K562 (cell line): ENCODE measurements at regions not wholly inside any gene's neighbourhood (a gene's known extent, or its start where the extent isn't known, plus 50 kb on each side); places are given as distances from the start of the nearest gene placed in this dataset.

ENCODE experiments used
- ATAC-seq: fragments of 200-7000 bp; cut with Tn5 transposase; 3 replicates; pipeline ENCODE4 v1.9.1; 2020; ENCODE audit warnings: moderate library complexity
- BruUV-seq: library from RNA; stranded (reverse); fragments of 400-500 nt; replicated peaks from 2 replicates; lab custom pipeline; 2021; lab: Mats Ljungman, UMichigan
- CTCF ChIA-PET: fragments of 300-600 bp; formaldehyde crosslinking; extraction: SDS; loops from one replicate; lab custom pipeline; 2021; ENCODE audit warnings: low intra/inter-chr PET ratio; lab: Yijun Ruan, JAX
- POLR2A ChIA-PET: fragments of 300-600, 350-650 bp; sonication (Branson Sonifier 250); formaldehyde crosslinking; extraction: SDS; loops from one replicate; lab custom pipeline; 2021; ENCODE audit warnings: antibody characterized with exemption, inconsistent platforms; lab: Yijun Ruan, JAX
- DNase-seq, 4 experiments: peaks; one replicate each; pipeline versions ENCODE4 v3.0.0 to v3.0.0-alpha.2; 2011 to 2018; ENCODE audit warnings: low spot score in 3 of 4, mixed read lengths in 3 of 4; ENCODE audit errors: extremely low read depth in 1 of 4
- FAIRE-seq: peaks from 2 replicates; lab custom pipeline; 2011; peaks lifted over from hg19 to GRCh38; lab: Jason Lieb, UNC
- H2AFZ ChIP-seq: 2 replicates; pipeline ENCODE4 v1.6.0; 2011; ENCODE audit warnings: low read depth, low read length, control low read depth, inconsistent platforms
- H3K27ac ChIP-seq: fragments of 200-600 bp; 3 replicates; pipeline ENCODE4 v1.8.0; 2011; ENCODE audit warnings: low read depth, mild to moderate bottlenecking, control low read depth, inconsistent platforms, low read length, moderate library complexity, mixed read lengths; ENCODE audit errors: extremely low read depth
- H3K27me3 ChIP-seq, 2 experiments: fragments of 300-600 bp in 1 of 2; 2 replicates in 1 of 2; 3 replicates in 1 of 2; pipeline versions ENCODE4 v1.6.0 to v1.8.0; 2011; ENCODE audit warnings: inconsistent platforms in 2 of 2, low read length in 2 of 2, mild to moderate bottlenecking in 1 of 2, mixed read lengths in 1 of 2, moderate library complexity in 1 of 2; ENCODE audit not compliant: control insufficient read depth in 2 of 2, insufficient read depth in 2 of 2
- H3K36me3 ChIP-seq: fragments of 300-600 bp; 3 replicates; pipeline ENCODE4 v1.8.0; 2011; ENCODE audit warnings: mild to moderate bottlenecking, low read length, inconsistent platforms; ENCODE audit not compliant: control insufficient read depth, insufficient read depth
- H3K4me1 ChIP-seq, 2 experiments: fragments of 200-600 bp in 1 of 2; replicated peaks in 1 of 2; 2 replicates in 1 of 2; 3 replicates in 1 of 2; pipeline versions ENCODE4 v1.5.1 to v1.8.0; 2011; ENCODE audit warnings: inconsistent platforms in 2 of 2, low read length in 2 of 2, mild to moderate bottlenecking in 1 of 2, mixed read lengths in 1 of 2, moderate library complexity in 1 of 2; ENCODE audit not compliant: control insufficient read depth in 2 of 2, insufficient read depth in 2 of 2
- H3K4me2 ChIP-seq: 2 replicates; pipeline ENCODE4 v1.6.1; 2011; ENCODE audit warnings: low read length, control low read depth, inconsistent platforms, mixed read lengths; ENCODE audit not compliant: insufficient read depth
- H3K4me3 ChIP-seq: fragments of 200-600 bp; sonication (generic), shearing (Covaris generic); 2 replicates; pipeline ENCODE4 v1.5.1; 2016; ENCODE audit warnings: control low read depth, inconsistent platforms
- H3K79me2 ChIP-seq: fragments of 200-600 bp; 3 replicates; pipeline ENCODE4 v1.8.0; 2011; ENCODE audit warnings: low read length, inconsistent platforms; ENCODE audit not compliant: control insufficient read depth, insufficient read depth
- H3K9ac ChIP-seq, 2 experiments: 2 replicates each; pipeline versions ENCODE4 v1.6.0 to v1.6.1; 2011; ENCODE audit warnings: low read depth in 2 of 2, low read length in 2 of 2, control low read depth in 1 of 2, inconsistent platforms in 1 of 2, mild to moderate bottlenecking in 1 of 2, mixed read lengths in 1 of 2; ENCODE audit not compliant: insufficient read depth in 1 of 2
- H3K9me1 ChIP-seq: one replicate; pipeline ENCODE4 v1.6.0; 2011; ENCODE audit warnings: inconsistent platforms, mild to moderate bottlenecking, low read length, moderate library complexity; ENCODE audit not compliant: control insufficient read depth, insufficient read depth
- H3K9me3 ChIP-seq: replicated peaks from 2 replicates; pipeline ENCODE4 v1.5.1; 2011; ENCODE audit warnings: low read depth, low read length, inconsistent platforms; ENCODE audit not compliant: control insufficient read depth, insufficient read depth
- H4K20me1 ChIP-seq: replicated peaks from 2 replicates; pipeline ENCODE4 v1.6.1; 2011; ENCODE audit warnings: low read length, inconsistent platforms, mixed read lengths; ENCODE audit not compliant: control insufficient read depth, insufficient read depth
- BCOR ChIP-seq: fragments of 450-650 bp; IDR thresholded peaks from 2 replicates; pipeline ENCODE4 v1.6.1; 2016
- CBX5 ChIP-seq: IDR thresholded peaks from 2 replicates; pipeline ENCODE4 v1.6.1; 2014; ENCODE audit warnings: low read depth, borderline replicate concordance
- E2F5 ChIP-seq: sonication (generic); formaldehyde crosslinking; IDR thresholded peaks from 2 replicates; pipeline ENCODE4 v1.8.0; 2022; ENCODE audit warnings: mild to moderate bottlenecking, missing genetic modification reagents
- FOXO4 ChIP-seq: fragments of 450-650 bp; formaldehyde crosslinking; IDR thresholded peaks from 2 replicates; pipeline ENCODE4 v1.4.0; 2020; ENCODE audit warnings: mild to moderate bottlenecking, moderate library complexity
- ILK ChIP-seq: fragments of 450-650 bp; IDR thresholded peaks from 2 replicates; pipeline ENCODE4 v1.6.1; 2016; ENCODE audit warnings: missing genetic modification characterization, low read depth, mild to moderate bottlenecking, missing compliant biosample characterization, moderate library complexity, borderline replicate concordance
- MCM5 ChIP-seq: fragments of 450-650 bp; IDR thresholded peaks from 2 replicates; pipeline ENCODE4 v1.6.1; 2016; ENCODE audit warnings: low read depth
- RBM14 ChIP-seq: fragments of 200-400 bp; formaldehyde crosslinking; IDR thresholded peaks from 2 replicates; pipeline ENCODE4 v1.6.1; 2018; ENCODE audit warnings: low read depth, mild to moderate bottlenecking, low read length, moderate library complexity, borderline replicate concordance; ENCODE audit not compliant: insufficient read depth
- RBM34 ChIP-seq: fragments of 200-400 bp; formaldehyde crosslinking; IDR thresholded peaks from 2 replicates; pipeline ENCODE4 v1.6.1; 2018; ENCODE audit warnings: low read length, borderline replicate concordance; ENCODE audit not compliant: insufficient read depth
- ZC3H11A ChIP-seq: IDR thresholded peaks from 2 replicates; pipeline ENCODE4 v1.6.1; 2012; ENCODE audit warnings: low read depth, low read length, improper control_type of control experiment
- ZNF77 ChIP-seq: fragments of 250-450 bp; sonication (Bioruptor Pico); IDR thresholded peaks from 2 replicates; pipeline ENCODE4 v1.5.0; 2020
- WGBS: fragments of 100-300 bp; shearing (Covaris generic); methylation state at CpG from one replicate; pipeline ENCODE4 v1.1.6; 2016; ENCODE audit warnings: low coverage, mixed read lengths; ENCODE audit not compliant: insufficient coverage; ENCODE audit errors: missing lambda C conversion rate; 5-methylcytosine and 5-hydroxymethylcytosine counted together
- in situ Hi-C: fragments of 300-500 bp; cut with MboI; formaldehyde crosslinking; loops from 4 replicates; pipeline ENCODE4 v1.15.0; 2018; ENCODE audit warnings: inconsistent platforms, mixed read lengths
- intact Hi-C: fragments of 100-400 bp; cut with micrococcal nuclease; formaldehyde crosslinking; loops from 2 replicates; pipeline ENCODE4 v1.14.2; 2022

- Histone ChIP-seq H3K4me1 (no peaks in the 10 kb centered on the region), H3K4me2 (no peak overlapping the region), H3K27me3 (peaks cover 0 to 13% of the 10 kb centered on the region in 2 experiments; a peak in 3 of 5 replicates), H3K36me3 (no peaks in the 10 kb centered on the region), H3K4me3 (no peak overlapping the region), H3K9me1 (no peaks in the 10 kb centered on the region), H3K9ac (no peak overlapping the region), H2AFZ (no peak overlapping the region), H4K20me1 (0 out of 2 replicates have a peak, but pooled peaks cover under 1% of the 10 kb centered on the region), H3K9me3 (no peaks in the 10 kb centered on the region), H3K27ac (no peak overlapping the region), H3K79me2 (no peaks in the 10 kb centered on the region)
- DNase-seq (no peak), ATAC-seq (no peak), FAIRE-seq (no peak)
- 2% methylated on average over 8 of the region's 18 CpGs for WGBS
- intact Hi-C loops = no loop called here
- TF ChIP-seq RBM14 (no peak), E2F5 (no peak), CBX5 (no peak), ZNF77 (CRISPR knock-in tag) (no peak), BCOR (no peak), FOXO4 (CRISPR knock-in tag) (no peak), ZC3H11A (no peak), RBM34 (no peak), MCM5 (no peak), ILK (tag) (no peak)
- ChIA-PET CTCF (no interaction called here), POLR2A (no interaction called here)
- in situ Hi-C loops = no loop called here
- no TSS peak for BruUV-seq
Measured at GRCh38 chr12:4849795-4850345, 59.8 kb upstream of the KCNA1 start.
